GM10266 (cell line): ENCODE measurements at regions not wholly inside any gene's neighbourhood (a gene's known extent, or its start where the extent isn't known, plus 50 kb on each side); places are given as distances from the start of the nearest gene placed in this dataset.
"Not testable (repeated sequence)": the region's sequence is repeated elsewhere in the genome, so short reads cannot be mapped to it uniquely, and the experiment has no call there.

Source experiments
- DNase-seq: peaks from one replicate; pipeline ENCODE4 v3.0.0; 2012; ENCODE audit errors: extremely low spot score
- CTCF ChIP-seq: IDR thresholded peaks from 2 replicates; pipeline ENCODE4 v1.5.1; 2012; ENCODE audit warnings: mild to moderate bottlenecking, low read depth; ENCODE audit not compliant: control insufficient read depth, insufficient read depth; ENCODE audit errors: missing control alignments

GRCh38 chr6:142016666-142017065 is 116.1 kb upstream of the GJE1 start:
- DNase-seq = not testable (repeated sequence)

DNA sequence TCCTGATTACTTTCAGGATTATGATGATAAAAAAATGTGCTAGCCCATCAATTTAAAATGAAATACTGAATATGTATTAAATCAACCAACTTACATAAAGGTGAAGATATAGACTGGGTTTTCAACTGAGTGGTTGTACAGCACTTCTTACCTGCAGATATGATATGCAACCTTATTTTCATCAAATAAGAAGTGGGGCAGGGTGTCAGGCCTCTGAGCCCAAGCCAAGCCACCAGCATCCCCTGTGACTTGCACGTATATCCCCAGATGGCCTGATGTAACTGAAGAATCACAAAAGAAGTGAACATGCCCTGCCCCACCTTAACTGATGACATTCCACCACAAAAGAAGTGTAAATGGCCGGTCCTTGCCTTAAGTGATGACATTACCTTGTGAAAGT is 117.3 kb upstream of the GJE1 start:
- DNase-seq = not testable (repeated sequence)

GRCh38 chr6:142015011-142015410 is 117.7 kb upstream of the GJE1 start:
- no peak for DNase-seq
- TF ChIP-seq CTCF = no peak

DNA sequence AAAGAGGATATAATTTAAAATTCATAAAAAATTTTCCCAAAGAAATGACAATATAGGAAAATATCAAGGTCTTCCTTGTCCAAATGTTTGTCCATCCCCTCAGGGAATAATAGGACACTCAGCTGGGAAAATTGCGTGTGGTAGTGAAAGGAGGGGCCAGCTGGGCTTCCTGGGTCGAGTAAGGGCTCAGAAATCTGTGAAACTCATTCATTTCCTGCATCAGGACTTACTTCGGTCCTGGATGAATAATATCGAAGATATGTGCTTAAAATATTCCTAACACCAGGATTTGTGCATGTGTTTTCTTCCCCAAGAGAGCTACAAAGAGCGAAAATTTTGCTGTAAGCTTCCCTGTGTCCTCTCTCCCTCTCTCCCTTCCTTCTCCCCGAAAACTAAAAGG is 118.2 kb upstream of the GJE1 start:
- TF ChIP-seq CTCF = no peak
- no peak for DNase-seq

GRCh38 chr6:142013875-142014495 is 118.7 kb upstream of the GJE1 start:
- no peak for TF ChIP-seq CTCF
- no peak for DNase-seq

- TF ChIP-seq CTCF = no peak
- no peak for DNase-seq
Measured at GRCh38 chr6:142013287-142013686, 119.4 kb upstream of the GJE1 start.

DNA sequence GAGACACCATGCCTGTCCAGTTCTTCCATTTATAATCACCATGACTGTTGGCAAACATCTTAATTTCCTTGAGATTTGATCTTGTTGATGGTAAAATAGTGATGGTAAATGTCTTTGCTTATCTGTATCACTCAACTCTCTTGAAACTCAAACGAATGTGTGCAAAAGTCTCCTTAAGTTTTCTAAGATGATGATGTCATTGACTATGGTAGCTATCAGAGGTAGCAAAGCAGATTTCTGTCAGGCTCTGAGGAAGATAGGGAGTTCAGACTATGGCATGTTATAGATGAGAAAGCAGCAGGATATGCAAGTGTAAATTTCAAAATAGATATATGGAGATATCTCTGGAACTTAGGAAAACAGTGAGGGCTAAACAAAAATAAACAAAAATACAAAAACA is 121.0 kb upstream of the GJE1 start:
- TF ChIP-seq CTCF = no peak
- DNase-seq = no peak

- TF ChIP-seq CTCF = no peak
- DNase-seq = no peak
Measured at GRCh38 chr6:142011156-142011555, 121.6 kb upstream of the GJE1 start.

GRCh38 chr6:142009647-142010046 is 123.1 kb upstream of the GJE1 start:
- no peak for DNase-seq
- TF ChIP-seq CTCF = no peak
